SH-SY5Y (cell line): ENCODE measurements at regions not wholly inside any gene's neighbourhood (a gene's known extent, or its start where the extent isn't known, plus 50 kb on each side); places are given as distances from the start of the nearest gene placed in this dataset.

Source experiments
- GATA2 ChIP-seq: IDR thresholded peaks from 2 replicates; pipeline ENCODE4 v1.6.1; 2011; ENCODE audit warnings: mild to moderate bottlenecking, low read depth, low read length
- GATA3 ChIP-seq: IDR thresholded peaks from 2 replicates; pipeline ENCODE4 v1.6.1; 2011; ENCODE audit warnings: low read depth, mild to moderate bottlenecking, low read length, moderate library complexity

DNA sequence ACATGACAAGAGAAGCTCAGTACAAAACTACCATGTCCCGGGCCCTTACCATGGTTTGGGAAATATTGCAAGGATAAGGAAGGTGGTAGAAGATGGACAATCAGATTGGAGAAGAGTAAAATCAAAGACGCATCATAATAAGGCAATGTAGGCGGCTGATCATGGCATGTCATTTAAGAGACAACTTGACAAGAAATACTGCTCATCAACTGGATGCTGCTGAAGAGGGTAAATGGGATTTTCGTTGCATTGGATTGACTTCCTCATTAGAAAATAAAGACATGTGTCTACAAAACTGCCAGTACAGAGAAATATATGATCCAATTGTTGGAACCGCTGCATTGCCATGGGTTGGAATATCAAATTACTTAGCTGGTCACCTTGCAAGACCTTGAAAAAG, 238.3 kb upstream of the NCKAP5 start:
- no peak for TF ChIP-seq GATA2
- no peak for TF ChIP-seq GATA3
